Testis (tissue), 2 donors: ENCODE measurements at regions not wholly inside any gene's neighbourhood (a gene's known extent, or its start where the extent isn't known, plus 50 kb on each side); places are given as distances from the start of the nearest gene placed in this dataset.
"Not testable (repeated sequence)": the region's sequence is repeated elsewhere in the genome, so short reads cannot be mapped to it uniquely, and the experiment has no call there.

Source experiments
- POLR2A ChIP-seq: fragments of 450-650 bp; IDR thresholded peaks from one replicate; pipeline ENCODE4 v1.6.1; 2017; ENCODE audit warnings: antibody characterized with exemption, mild to moderate bottlenecking, moderate library complexity
- TF ChIP-seq, protein P1 (sequence below), 3 experiments: fragments of 450-650 bp in 2 of 3; fragments of 200-600 bp in 1 of 3; sonication (generic) in 1 of 3; IDR thresholded peaks; one replicate each; pipeline ENCODE4 v1.5.1; 2016 to 2019; ENCODE audit warnings: antibody characterized with exemption in 3 of 3, mild to moderate bottlenecking in 2 of 3, moderate library complexity in 1 of 3

DNA sequence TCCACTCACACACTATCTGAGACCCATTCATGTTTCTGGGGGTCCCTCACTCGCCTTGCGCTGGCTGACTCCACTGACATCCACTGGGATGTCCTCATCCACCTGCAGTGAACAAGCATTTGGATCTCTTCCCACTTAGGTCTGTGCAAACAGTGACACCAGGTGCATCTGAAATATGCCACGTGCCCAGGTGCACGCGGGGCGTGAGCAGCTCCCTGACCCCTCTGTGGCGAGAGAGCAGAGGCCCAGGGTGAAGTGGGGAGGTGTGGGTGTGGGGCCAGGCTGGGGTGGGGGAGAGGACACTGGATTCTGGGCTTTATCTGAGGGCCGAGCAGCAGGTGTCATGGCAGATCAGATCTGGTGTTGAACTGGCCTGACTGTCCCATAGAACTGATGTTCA, 85.4 kb upstream of the LPCAT1 start:
- TF ChIP-seq, protein P1, sequence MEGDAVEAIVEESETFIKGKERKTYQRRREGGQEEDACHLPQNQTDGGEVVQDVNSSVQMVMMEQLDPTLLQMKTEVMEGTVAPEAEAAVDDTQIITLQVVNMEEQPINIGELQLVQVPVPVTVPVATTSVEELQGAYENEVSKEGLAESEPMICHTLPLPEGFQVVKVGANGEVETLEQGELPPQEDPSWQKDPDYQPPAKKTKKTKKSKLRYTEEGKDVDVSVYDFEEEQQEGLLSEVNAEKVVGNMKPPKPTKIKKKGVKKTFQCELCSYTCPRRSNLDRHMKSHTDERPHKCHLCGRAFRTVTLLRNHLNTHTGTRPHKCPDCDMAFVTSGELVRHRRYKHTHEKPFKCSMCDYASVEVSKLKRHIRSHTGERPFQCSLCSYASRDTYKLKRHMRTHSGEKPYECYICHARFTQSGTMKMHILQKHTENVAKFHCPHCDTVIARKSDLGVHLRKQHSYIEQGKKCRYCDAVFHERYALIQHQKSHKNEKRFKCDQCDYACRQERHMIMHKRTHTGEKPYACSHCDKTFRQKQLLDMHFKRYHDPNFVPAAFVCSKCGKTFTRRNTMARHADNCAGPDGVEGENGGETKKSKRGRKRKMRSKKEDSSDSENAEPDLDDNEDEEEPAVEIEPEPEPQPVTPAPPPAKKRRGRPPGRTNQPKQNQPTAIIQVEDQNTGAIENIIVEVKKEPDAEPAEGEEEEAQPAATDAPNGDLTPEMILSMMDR (IDR thresholded peaks at IDR 0.05), result not testable (repeated sequence)
- TF ChIP-seq POLR2A, result not testable (repeated sequence)
